ENCODE measurements at regions not wholly inside any gene's neighbourhood (a gene's known extent, or its start where the extent isn't known, plus 50 kb on each side); places are given as distances from the start of the nearest gene placed in this dataset.

DNA sequence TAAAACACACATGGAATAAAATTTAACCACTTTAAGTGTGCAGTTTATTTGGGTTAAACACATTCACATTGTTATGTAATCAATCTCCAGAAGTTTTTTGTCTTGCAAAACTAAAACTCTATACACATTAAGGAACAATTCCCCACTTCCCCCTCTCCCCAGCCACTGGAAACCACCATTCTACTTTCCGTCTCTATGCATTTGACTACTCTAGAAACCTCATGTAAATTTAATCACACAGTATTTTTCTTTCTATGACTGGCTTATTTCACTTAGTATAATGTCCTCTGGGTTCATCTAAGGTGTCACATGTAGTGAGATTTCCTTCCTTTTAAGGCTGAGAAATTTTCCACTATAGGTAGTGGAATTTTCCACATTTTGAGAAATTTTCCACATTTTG lies 568.7 kb upstream of the UBE2E2 start:
- TF ChIP-seq, protein P1, sequence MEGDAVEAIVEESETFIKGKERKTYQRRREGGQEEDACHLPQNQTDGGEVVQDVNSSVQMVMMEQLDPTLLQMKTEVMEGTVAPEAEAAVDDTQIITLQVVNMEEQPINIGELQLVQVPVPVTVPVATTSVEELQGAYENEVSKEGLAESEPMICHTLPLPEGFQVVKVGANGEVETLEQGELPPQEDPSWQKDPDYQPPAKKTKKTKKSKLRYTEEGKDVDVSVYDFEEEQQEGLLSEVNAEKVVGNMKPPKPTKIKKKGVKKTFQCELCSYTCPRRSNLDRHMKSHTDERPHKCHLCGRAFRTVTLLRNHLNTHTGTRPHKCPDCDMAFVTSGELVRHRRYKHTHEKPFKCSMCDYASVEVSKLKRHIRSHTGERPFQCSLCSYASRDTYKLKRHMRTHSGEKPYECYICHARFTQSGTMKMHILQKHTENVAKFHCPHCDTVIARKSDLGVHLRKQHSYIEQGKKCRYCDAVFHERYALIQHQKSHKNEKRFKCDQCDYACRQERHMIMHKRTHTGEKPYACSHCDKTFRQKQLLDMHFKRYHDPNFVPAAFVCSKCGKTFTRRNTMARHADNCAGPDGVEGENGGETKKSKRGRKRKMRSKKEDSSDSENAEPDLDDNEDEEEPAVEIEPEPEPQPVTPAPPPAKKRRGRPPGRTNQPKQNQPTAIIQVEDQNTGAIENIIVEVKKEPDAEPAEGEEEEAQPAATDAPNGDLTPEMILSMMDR (IDR thresholded peaks at IDR 0.05), result no peak
- TF ChIP-seq POLR2A (IDR thresholded peaks at IDR 0.05), result no peak
